HG03045 (cell line): ENCODE measurements at regions not wholly inside any gene's neighbourhood (a gene's known extent, or its start where the extent isn't known, plus 50 kb on each side); places are given as distances from the start of the nearest gene placed in this dataset.

ENCODE experiments used
- ATAC-seq: cut with Tn5 transposase; IDR thresholded peaks from one replicate; pipeline ENCODE4 v1.9.1; 2021; ENCODE audit warnings: mild to moderate bottlenecking, moderate library complexity; ENCODE audit not compliant: unreplicated experiment

- no peak for ATAC-seq
These were observed 478.5 kb downstream of the ADGRL2 start for GRCh38 chr1:82279241-82279640.

GRCh38 chr1:82273816-82274215, 473.1 kb downstream of the ADGRL2 start:
- no peak for ATAC-seq

GRCh38 chr1:82269431-82269830, 468.7 kb downstream of the ADGRL2 start:
- no peak for ATAC-seq

- ATAC-seq: no peak
These were observed 468.1 kb downstream of the ADGRL2 start for GRCh38 chr1:82268826-82269225.

GRCh38 chr1:82266351-82266750, 465.6 kb downstream of the ADGRL2 start:
- ATAC-seq: no peak

- no peak for ATAC-seq
These were observed 464.7 kb downstream of the ADGRL2 start for GRCh38 chr1:82265436-82265835.

- no peak for ATAC-seq
These were observed 464.1 kb downstream of the ADGRL2 start for GRCh38 chr1:82264802-82265201.

- no peak for ATAC-seq
These were observed 462.7 kb downstream of the ADGRL2 start for GRCh38 chr1:82263396-82263795.

GRCh38 chr1:82260666-82261065, 459.9 kb downstream of the ADGRL2 start:
- no peak for ATAC-seq

GRCh38 chr1:82260051-82260450, 459.3 kb downstream of the ADGRL2 start:
- no peak for ATAC-seq

GRCh38 chr1:82258887-82259286, 458.2 kb downstream of the ADGRL2 start:
- ATAC-seq: no peak

GRCh38 chr1:82246050-82246449, 445.3 kb downstream of the ADGRL2 start:
- ATAC-seq: no peak

GRCh38 chr1:82245345-82246014, 444.7 kb downstream of the ADGRL2 start:
- no peak for ATAC-seq

- ATAC-seq: no peak
These were observed 439.8 kb downstream of the ADGRL2 start for GRCh38 chr1:82240571-82240970.

GRCh38 chr1:82230667-82231066, 429.9 kb downstream of the ADGRL2 start:
- no peak for ATAC-seq

- ATAC-seq: no peak
These were observed 426.8 kb downstream of the ADGRL2 start for GRCh38 chr1:82227306-82228095.

- ATAC-seq: no peak
These were observed 425.4 kb downstream of the ADGRL2 start for GRCh38 chr1:82226186-82226505.

- ATAC-seq: no peak
These were observed 424.9 kb downstream of the ADGRL2 start for GRCh38 chr1:82225421-82226185.

GRCh38 chr1:82223091-82223490, 422.4 kb downstream of the ADGRL2 start:
- ATAC-seq: no peak

- no peak for ATAC-seq
These were observed 421.0 kb downstream of the ADGRL2 start for GRCh38 chr1:82221721-82222120.

- no peak for ATAC-seq
These were observed 420.0 kb downstream of the ADGRL2 start for GRCh38 chr1:82220754-82221153.

- no peak for ATAC-seq
These were observed 419.1 kb downstream of the ADGRL2 start for GRCh38 chr1:82219841-82220240.
